GM19438 (cell line): ENCODE measurements at regions not wholly inside any gene's neighbourhood (a gene's known extent, or its start where the extent isn't known, plus 50 kb on each side); places are given as distances from the start of the nearest gene placed in this dataset.
"Not testable (repeated sequence)": the region's sequence is repeated elsewhere in the genome, so short reads cannot be mapped to it uniquely, and the experiment has no call there.

ENCODE experiments used
- ATAC-seq: cut with Tn5 transposase; IDR thresholded peaks from one replicate; pipeline ENCODE4 v1.9.1; 2021; ENCODE audit warnings: low read depth; ENCODE audit not compliant: unreplicated experiment

GRCh38 chr13:31605076-31605860, 134.1 kb upstream of the RXFP2 start:
- no peak for ATAC-seq

GRCh38 chr13:31607531-31607930, 131.8 kb upstream of the RXFP2 start:
- not testable (repeated sequence) for ATAC-seq

GRCh38 chr13:31608780-31609179, 130.5 kb upstream of the RXFP2 start:
- ATAC-seq: not testable (repeated sequence)

- ATAC-seq: no peak
Measured at GRCh38 chr13:31610270-31610998, 128.9 kb upstream of the RXFP2 start.

- no peak for ATAC-seq
Measured at GRCh38 chr13:31611214-31611613, 128.1 kb upstream of the RXFP2 start.

GRCh38 chr13:31614073-31614472, 125.3 kb upstream of the RXFP2 start:
- ATAC-seq: no peak

- no peak for ATAC-seq
Measured at GRCh38 chr13:31614704-31615103, 124.6 kb upstream of the RXFP2 start.

GRCh38 chr13:31625115-31625514, 114.2 kb upstream of the RXFP2 start:
- ATAC-seq: no peak

- no peak for ATAC-seq
Measured at GRCh38 chr13:31627097-31627845, 112.1 kb upstream of the RXFP2 start.

- no peak for ATAC-seq
Measured at GRCh38 chr13:31629085-31629780, 110.1 kb upstream of the RXFP2 start.

- ATAC-seq: no peak
Measured at GRCh38 chr13:31631071-31631470, 108.3 kb upstream of the RXFP2 start.

GRCh38 chr13:31631746-31632145, 107.6 kb upstream of the RXFP2 start:
- no peak for ATAC-seq

- no peak for ATAC-seq
Measured at GRCh38 chr13:31638577-31638976, 100.7 kb upstream of the RXFP2 start.

- no peak for ATAC-seq
Measured at GRCh38 chr13:31639443-31640163, 99.7 kb upstream of the RXFP2 start.

GRCh38 chr13:31649766-31650165, 89.6 kb upstream of the RXFP2 start:
- ATAC-seq: no peak

GRCh38 chr13:31653730-31654129, 85.6 kb upstream of the RXFP2 start:
- no peak for ATAC-seq

- ATAC-seq: no peak
Measured at GRCh38 chr13:31663880-31664585, 75.3 kb upstream of the RXFP2 start.

GRCh38 chr13:31670831-31671617, 68.3 kb upstream of the RXFP2 start:
- no peak for ATAC-seq

GRCh38 chr13:31674051-31674450, 65.3 kb upstream of the RXFP2 start:
- no peak for ATAC-seq
